GM12878 (cell line): ENCODE measurements at regions not wholly inside any gene's neighbourhood (a gene's known extent, or its start where the extent isn't known, plus 50 kb on each side); places are given as distances from the start of the nearest gene placed in this dataset.

Experiments
- ATAC-seq: fragments of 200-7000 bp; cut with Tn5 transposase; 3 replicates; pipeline ENCODE4 v1.9.1; 2020; ENCODE audit warnings: mild to moderate bottlenecking, moderate library complexity
- BruUV-seq: library from RNA; stranded (reverse); fragments of 400-500 nt; replicated peaks from 2 replicates; lab custom pipeline; 2021; lab: Mats Ljungman, UMichigan
- CTCF ChIA-PET: fragments of 300-600 bp; sonication (Branson Sonifier 250); formaldehyde crosslinking; extraction: SDS; loops from one replicate; lab custom pipeline; 2021; ENCODE audit warnings: inconsistent platforms; lab: Yijun Ruan, JAX
- POLR2A ChIA-PET: fragments of 350-600 bp; formaldehyde crosslinking; extraction: SDS; loops from one replicate; lab custom pipeline; 2021; ENCODE audit warnings: inconsistent platforms; lab: Charles Lee
- RAD21 ChIA-PET: fragments of 300-600 bp; sonication (Branson Sonifier 250); formaldehyde crosslinking; loops from one replicate; lab custom pipeline; 2023; ENCODE audit warnings: antibody characterized with exemption; ENCODE audit not compliant: unreplicated experiment; lab: Charles Lee
- SMC1A ChIA-PET: fragments of 300-600 bp; sonication (Branson Sonifier 250); formaldehyde crosslinking; loops from one replicate; lab custom pipeline; 2023; ENCODE audit not compliant: unreplicated experiment, uncharacterized antibody; lab: Charles Lee
- DNase-seq: peaks from one replicate; pipeline ENCODE4 v3.0.0-alpha.2; 2011; ENCODE audit warnings: low read depth, low spot score
- FAIRE-seq: peaks from 3 replicates; lab custom pipeline; 2011; peaks lifted over from hg19 to GRCh38; lab: Jason Lieb, UNC
- H2AFZ ChIP-seq: 2 replicates; pipeline ENCODE4 v1.6.0; 2011; ENCODE audit warnings: low read depth, low read length, control low read depth; ENCODE audit not compliant: control insufficient read depth
- H3K27ac ChIP-seq: 2 replicates; pipeline ENCODE4 v1.5.1; 2011; ENCODE audit warnings: control low read depth; ENCODE audit not compliant: control insufficient read depth, insufficient read depth
- H3K27me3 ChIP-seq, 2 experiments: replicated peaks in 1 of 2; 2 replicates each; pipeline versions ENCODE4 v1.6.0 to v1.6.1; 2011; ENCODE audit warnings: low read length in 1 of 2; ENCODE audit not compliant: control insufficient read depth in 2 of 2, insufficient read depth in 2 of 2
- H3K36me3 ChIP-seq, 2 experiments: 2 replicates each; pipeline ENCODE4 v1.5.1; 2011; ENCODE audit warnings: low read length in 1 of 2; ENCODE audit not compliant: control insufficient read depth in 2 of 2, insufficient read depth in 2 of 2
- H3K4me1 ChIP-seq: 2 replicates; pipeline ENCODE4 v1.6.1; 2011; ENCODE audit warnings: mild to moderate bottlenecking, low read length, moderate library complexity, mixed read lengths; ENCODE audit not compliant: control insufficient read depth, insufficient read depth
- H3K4me2 ChIP-seq: 2 replicates; pipeline ENCODE4 v1.6.0; 2011; ENCODE audit warnings: control low read depth; ENCODE audit not compliant: control insufficient read depth, insufficient read depth
- H3K4me3 ChIP-seq: fragments of 200-600 bp; sonication (generic); 2 replicates; pipeline ENCODE4 v1.5.1; 2016
- H3K79me2 ChIP-seq: 2 replicates; pipeline ENCODE4 v1.6.0; 2011; ENCODE audit warnings: low read length; ENCODE audit not compliant: control insufficient read depth, insufficient read depth
- H3K9ac ChIP-seq: 2 replicates; pipeline ENCODE4 v1.8.0; 2011; ENCODE audit warnings: low read length, control low read depth, mixed read lengths; ENCODE audit not compliant: control insufficient read depth, insufficient read depth
- H3K9me3 ChIP-seq: replicated peaks from 3 replicates; pipeline ENCODE4 v1.5.1; 2011; ENCODE audit warnings: mild to moderate bottlenecking, low read length; ENCODE audit not compliant: control insufficient read depth, insufficient read depth
- H4K20me1 ChIP-seq: 2 replicates; pipeline ENCODE4 v1.6.0; 2011; ENCODE audit not compliant: control insufficient read depth, insufficient read depth
- CHD1 ChIP-seq: IDR thresholded peaks from 2 replicates; pipeline ENCODE4 v1.6.1; 2012; ENCODE audit warnings: low read depth, low read length, improper control_type of control experiment
- CTCF ChIP-seq, 3 experiments: IDR thresholded peaks in 2 of 3; conservative IDR thresholded peaks in 1 of 3; 2 replicates each; pipeline ENCODE4 v1.5.1; 2011; ENCODE audit warnings: low read depth in 3 of 3, low read length in 3 of 3, mild to moderate bottlenecking in 3 of 3, control low read depth in 2 of 3, moderate library complexity in 2 of 3, inconsistent platforms in 1 of 3, mixed read lengths in 1 of 3; ENCODE audit not compliant: control insufficient read depth in 2 of 3, insufficient read depth in 1 of 3; ENCODE audit errors: extremely low read depth in 1 of 3
- CUX1 ChIP-seq: IDR thresholded peaks from 2 replicates; pipeline ENCODE4 v1.6.1; 2012; ENCODE audit warnings: improper control_type of control experiment, low read depth, low read length; ENCODE audit not compliant: insufficient replicate concordance
- E2F4 ChIP-seq: IDR thresholded peaks from 2 replicates; pipeline ENCODE4 v1.6.1; 2012; ENCODE audit warnings: low read depth, low read length, improper control_type of control experiment
- HDGF ChIP-seq: fragments of 450-650 bp; IDR thresholded peaks from 2 replicates; pipeline ENCODE4 v1.6.1; 2016; ENCODE audit warnings: antibody characterized with exemption
- IKZF1 ChIP-seq: fragments of 450-650 bp; conservative IDR thresholded peaks from 2 replicates; pipeline ENCODE4 v1.6.1; 2017; ENCODE audit warnings: antibody characterized with exemption, mild to moderate bottlenecking
- MTA2 ChIP-seq: fragments of 450-650 bp; IDR thresholded peaks from 2 replicates; pipeline ENCODE4 v1.6.1; 2016; ENCODE audit warnings: low read depth, mild to moderate bottlenecking, moderate library complexity
- MXI1 ChIP-seq: fragments of 150-350 bp; IDR thresholded peaks from 2 replicates; pipeline ENCODE4 v1.6.1; 2011; ENCODE audit warnings: low read depth, mild to moderate bottlenecking, inconsistent platforms, low read length, improper control_type of control experiment
- NR2F1 ChIP-seq: fragments of 450-650 bp; conservative IDR thresholded peaks from 2 replicates; pipeline ENCODE4 v1.6.1; 2017; ENCODE audit warnings: mild to moderate bottlenecking
- PML ChIP-seq: IDR thresholded peaks from 2 replicates; pipeline ENCODE4 v1.6.1; 2012; ENCODE audit warnings: low read length, inconsistent platforms
- POLR2AphosphoS5 ChIP-seq: IDR thresholded peaks from 2 replicates; pipeline ENCODE4 v1.6.1; 2011; ENCODE audit warnings: mild to moderate bottlenecking, low read length, inconsistent platforms
- RAD21 ChIP-seq: IDR thresholded peaks from 2 replicates; pipeline ENCODE4 v1.6.1; 2011; ENCODE audit warnings: mild to moderate bottlenecking, low read depth, low read length, moderate library complexity; ENCODE audit not compliant: insufficient read depth
- SMAD5 ChIP-seq: IDR thresholded peaks from 2 replicates; pipeline ENCODE4 v1.6.1; 2016; ENCODE audit warnings: antibody characterized with exemption, low read depth
- SMARCA5 ChIP-seq: fragments of 450-650 bp; IDR thresholded peaks from 2 replicates; pipeline ENCODE4 v1.6.1; 2017; ENCODE audit warnings: mild to moderate bottlenecking
- SMC3 ChIP-seq: IDR thresholded peaks from 2 replicates; pipeline ENCODE4 v1.6.1; 2011; ENCODE audit warnings: low read length, improper control_type of control experiment, borderline replicate concordance
- STAT1 ChIP-seq: fragments of 450-650 bp; conservative IDR thresholded peaks from 2 replicates; pipeline ENCODE4 v1.6.1; 2014; ENCODE audit warnings: antibody characterized with exemption, mild to moderate bottlenecking
- ZSCAN29 ChIP-seq: fragments of 450-650 bp; IDR thresholded peaks from 2 replicates; pipeline ENCODE4 v1.6.1; 2017; ENCODE audit warnings: mild to moderate bottlenecking, moderate library complexity
- WGBS: methylation state at CpG from one replicate; pipeline ENCODE4 v1.1.6; 2016; ENCODE audit warnings: low lambda C conversion rate; ENCODE audit not compliant: insufficient replicate concordance, insufficient coverage; ENCODE audit errors: missing lambda C conversion rate; 5-methylcytosine and 5-hydroxymethylcytosine counted together
- in situ Hi-C: fragments of 300-500 bp; cut with MboI; formaldehyde crosslinking; loops from 9 replicates; pipeline ENCODE4 v1.14.3; 2018; ENCODE audit warnings: mixed read lengths
- intact Hi-C: fragments of 100-400 bp; cut with micrococcal nuclease; formaldehyde crosslinking; loops from one replicate; pipeline ENCODE4 v1.14.2; 2022; ENCODE audit not compliant: unreplicated experiment

GRCh38 chr6:12504325-12504966 is 212.1 kb upstream of the PHACTR1 start:
- Histone ChIP-seq H3K4me3 (no peak overlapping the region), H3K36me3 (no peaks in the 10 kb centered on the region), H4K20me1 (no peaks in the 10 kb centered on the region), H3K9ac (no peak overlapping the region), H3K9me3 (no peaks in the 10 kb centered on the region), H3K79me2 (no peaks in the 10 kb centered on the region), H3K27ac (no peak overlapping the region), H3K27me3 (no peaks in the 10 kb centered on the region), H3K4me1 (no peaks in the 10 kb centered on the region), H3K4me2 (no peak overlapping the region), H2AFZ (no peak overlapping the region)
- WGBS, result 21% methylated on average over 2 of the region's 2 CpGs
- DNase-seq (peak; percentile 32), ATAC-seq (peak; percentile 99), FAIRE-seq (peak; percentile 52)
- intact Hi-C loops (loop anchor here (1.0 to 5.0 kb wide), 5 partner anchors 98 to 847 kb away; no protein-coding TSS in a partner anchor), in situ Hi-C loops (no loop called here)
- CTCF ChIA-PET, result interaction anchor here (0.7 to 4.5 kb wide), 40 partner anchors 8 to 918 kb away, joined by 3 to 90 read pairs (median 7); partner anchors contain the start of gene EDN1
- no TSS peak for BruUV-seq
- RAD21 ChIA-PET, result interaction anchor here (0.6 to 4.0 kb wide), 27 partner anchors 8 to 851 kb away, joined by 3 to 73 read pairs (median 7); partner anchors contain the start of gene EDN1
- POLR2A ChIA-PET, result interaction anchor here (0.5 to 1.5 kb wide), 4 partner anchors 10 to 212 kb away, joined by 3 read pairs; no protein-coding TSS in a partner anchor
- SMC1A ChIA-PET, result interaction anchor here (0.7 to 4.6 kb wide), 45 partner anchors 8 to 850 kb away, joined by 3 to 66 read pairs (median 4); partner anchors contain the start of gene EDN1
- TF ChIP-seq STAT1, result no peak
- no peak for TF ChIP-seq MXI1
- TF ChIP-seq SMARCA5, result peak; percentile 60; the same call in 1 of the 2 replicates
- no peak for TF ChIP-seq IKZF1
- TF ChIP-seq CUX1, result no peak
- peak; percentile 27; the same call in 1 of the 2 replicates for TF ChIP-seq MTA2
- peak; percentile 58 to 76 (median 68) for TF ChIP-seq CTCF (IDR thresholded peaks at IDR 0.05 in 2 of 3, conservative IDR thresholded peaks at IDR 0.05 in 1 of 3; ENCODE audit: control insufficient read depth in 2 of 3, extremely low read depth in 1 of 3, insufficient read depth in 1 of 3, low read depth in 3 of 3, low read length in 3 of 3)
- no peak for TF ChIP-seq HDGF
- 0 out of 2 replicates have a peak, but pooled peaks have one; percentile 30 for TF ChIP-seq NR2F1
- TF ChIP-seq CHD1, result no peak
- no peak for TF ChIP-seq PML
- peak; percentile 65; the same call in 1 of the 2 replicates for TF ChIP-seq SMC3
- no peak for TF ChIP-seq SMAD5
- TF ChIP-seq E2F4, result no peak
- no peak for TF ChIP-seq ZSCAN29
- peak; percentile 65 for TF ChIP-seq RAD21
- TF ChIP-seq POLR2AphosphoS5, result no peak
